Neural crest cell (in vitro differentiated cells): ENCODE measurements at regions not wholly inside any gene's neighbourhood (a gene's known extent, or its start where the extent isn't known, plus 50 kb on each side); places are given as distances from the start of the nearest gene placed in this dataset.
A peak's percentile ranks its signal among the peaks of the same experiment; 100 is the strongest.
"Not testable (repeated sequence)": the region's sequence is repeated elsewhere in the genome, so short reads cannot be mapped to it uniquely, and the experiment has no call there.

ENCODE experiments used
- DNase-seq: peaks from one replicate; pipeline ENCODE4 v3.0.0; 2021; ENCODE audit warnings: low read depth, mixed read lengths, low spot score
- H3K27ac Mint-ChIP-seq: one replicate; pipeline ENCODE4 v1.8.0; 2021; ENCODE audit warnings: mild to moderate bottlenecking, mixed read lengths; ENCODE audit not compliant: unreplicated experiment
- H3K27me3 Mint-ChIP-seq: 2 replicates; pipeline ENCODE4 v1.8.0; 2021; ENCODE audit warnings: low read depth, mild to moderate bottlenecking, mixed read lengths
- H3K36me3 Mint-ChIP-seq: 2 replicates; pipeline ENCODE4 v1.8.0; 2021; ENCODE audit warnings: low read depth, mild to moderate bottlenecking, mixed read lengths
- H3K4me1 Mint-ChIP-seq: 2 replicates; pipeline ENCODE4 v1.8.0; 2021; ENCODE audit warnings: mixed read lengths
- H3K4me3 Mint-ChIP-seq: one replicate; pipeline ENCODE4 v1.8.0; 2021; ENCODE audit warnings: mild to moderate bottlenecking, mixed read lengths
- H3K9me3 Mint-ChIP-seq: 2 replicates; pipeline ENCODE4 v1.8.0; 2021; ENCODE audit warnings: mixed read lengths
- CTCF ChIP-seq: fragments of 200-600 bp; sonication (generic); conservative IDR thresholded peaks from 2 replicates; pipeline ENCODE4 v1.5.0; 2021; ENCODE audit warnings: antibody characterized with exemption, mild to moderate bottlenecking

- H3K27ac Mint-ChIP-seq = no peak overlapping the region
- no peak overlapping the region for H3K4me3 Mint-ChIP-seq
- H3K27me3 Mint-ChIP-seq = no peaks in the 10 kb centered on the region
- peaks cover 18% of the 10 kb centered on the region for H3K36me3 Mint-ChIP-seq
- peaks cover 15% of the 10 kb centered on the region for H3K4me1 Mint-ChIP-seq
- peaks cover 12% of the 10 kb centered on the region for H3K9me3 Mint-ChIP-seq
- no peak for TF ChIP-seq CTCF
- no peak for DNase-seq
Observed at GRCh38 chr5:67747096-67747495, 468.5 kb upstream of the PIK3R1 start.

- Mint-ChIP-seq H3K9me3 (peaks cover 12% of the 10 kb centered on the region), H3K36me3 (peaks cover 18% of the 10 kb centered on the region), H3K4me1 (peaks cover 15% of the 10 kb centered on the region)
- not testable (repeated sequence) for H3K27me3 Mint-ChIP-seq, DNase-seq, H3K27ac Mint-ChIP-seq, H3K4me3 Mint-ChIP-seq
Observed at GRCh38 chr5:67746608-67747007, 468.9 kb upstream of the PIK3R1 start.

GRCh38 chr5:67746103-67746502 is 469.5 kb upstream of the PIK3R1 start:
- no peak overlapping the region for H3K4me3 Mint-ChIP-seq
- peaks cover 15% of the 10 kb centered on the region for H3K4me1 Mint-ChIP-seq
- H3K36me3 Mint-ChIP-seq = peaks cover 18% of the 10 kb centered on the region
- H3K27ac Mint-ChIP-seq = peak overlapping the region; percentile 24
- no peak for TF ChIP-seq CTCF
- DNase-seq = no peak
- peaks cover 12% of the 10 kb centered on the region for H3K9me3 Mint-ChIP-seq
- H3K27me3 Mint-ChIP-seq = no peaks in the 10 kb centered on the region

- Mint-ChIP-seq H3K4me3 (no peak overlapping the region), H3K4me1 (peaks cover 34% of the 10 kb centered on the region), H3K9me3 (peaks cover 13% of the 10 kb centered on the region), H3K27ac (peak overlapping the region; percentile 53), H3K27me3 (no peaks in the 10 kb centered on the region), H3K36me3 (peaks cover 10% of the 10 kb centered on the region)
- no peak for DNase-seq
- no peak for TF ChIP-seq CTCF
Observed at GRCh38 chr5:67732921-67733320, 482.6 kb upstream of the PIK3R1 start.

GRCh38 chr5:67732471-67732870 is 483.1 kb upstream of the PIK3R1 start:
- Mint-ChIP-seq H3K4me3 (no peak overlapping the region), H3K27me3 (no peaks in the 10 kb centered on the region), H3K36me3 (peaks cover 10% of the 10 kb centered on the region), H3K4me1 (peaks cover 34% of the 10 kb centered on the region), H3K9me3 (peaks cover 13% of the 10 kb centered on the region), H3K27ac (peak overlapping the region; percentile 53)
- TF ChIP-seq CTCF = no peak
- no peak for DNase-seq

GRCh38 chr5:67731886-67732285 is 483.7 kb upstream of the PIK3R1 start:
- TF ChIP-seq CTCF = no peak
- Mint-ChIP-seq H3K4me3 (no peak overlapping the region), H3K4me1 (peaks cover 34% of the 10 kb centered on the region)

More at GRCh38 chr5:67731886-67732285, 483.7 kb upstream of the PIK3R1 start:
- Mint-ChIP-seq H3K27ac (no peak overlapping the region), H3K9me3 (peaks cover 15% of the 10 kb centered on the region), H3K36me3 (peaks cover 10% of the 10 kb centered on the region), H3K27me3 (no peaks in the 10 kb centered on the region)
- no peak for DNase-seq
